Stimulated activated CD4-positive, alpha-beta T cell treated with anti-CD3 and anti-CD28 coated beads, Interleukin-15, amount 100 ng/mL, for 48 hours (primary cell): ENCODE measurements at regions not wholly inside any gene's neighbourhood (a gene's known extent, or its start where the extent isn't known, plus 50 kb on each side); places are given as distances from the start of the nearest gene placed in this dataset.

Experiments used
- DNase-seq, 2 donors: peaks; one replicate each; pipeline ENCODE4 v3.0.0-alpha.2; 2020; ENCODE audit warnings: low read depth in 2 of 2

DNA sequence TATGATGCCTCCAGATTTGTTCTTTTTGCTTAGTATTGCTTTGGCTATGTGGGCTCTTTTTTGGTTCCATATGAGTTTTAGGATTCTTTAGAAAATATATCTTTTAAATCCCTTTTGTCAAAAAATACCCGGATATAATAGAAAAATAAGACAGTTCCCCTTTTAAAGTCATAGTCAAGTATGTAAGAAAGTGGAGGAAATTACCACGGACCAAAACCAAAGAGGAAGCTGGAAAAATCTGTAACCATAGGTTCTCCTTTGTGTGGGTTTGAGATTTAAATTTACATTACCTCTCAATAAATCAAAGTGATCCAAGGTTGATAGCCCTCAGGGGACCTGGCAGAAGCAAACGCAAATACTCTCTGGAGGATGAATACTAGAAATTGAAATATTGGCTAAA lies 58.3 kb upstream of the PACRGL start:
- DNase-seq = no peak

GRCh38 chr4:20643631-20644030 lies 56.6 kb upstream of the PACRGL start:
- DNase-seq = no peak

DNA sequence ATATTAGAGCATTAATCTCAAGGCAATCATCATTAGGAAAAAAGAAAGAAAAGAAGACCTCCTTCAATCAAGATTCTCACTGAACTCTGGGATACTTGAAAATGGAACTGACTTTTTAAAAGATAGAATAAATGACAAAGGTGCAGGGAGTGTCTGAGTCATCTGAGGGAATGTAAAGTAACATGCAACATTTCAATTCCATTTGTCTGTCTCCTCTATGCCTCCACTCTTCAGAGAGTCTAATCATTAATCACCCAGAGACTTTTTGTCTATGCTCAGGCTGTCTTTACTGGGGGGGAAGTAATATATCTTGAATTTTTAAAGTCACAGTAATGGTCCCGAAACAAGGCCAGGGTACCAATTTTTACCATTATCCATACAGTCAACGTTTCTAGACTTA lies 55.0 kb upstream of the PACRGL start:
- DNase-seq = no peak

DNA sequence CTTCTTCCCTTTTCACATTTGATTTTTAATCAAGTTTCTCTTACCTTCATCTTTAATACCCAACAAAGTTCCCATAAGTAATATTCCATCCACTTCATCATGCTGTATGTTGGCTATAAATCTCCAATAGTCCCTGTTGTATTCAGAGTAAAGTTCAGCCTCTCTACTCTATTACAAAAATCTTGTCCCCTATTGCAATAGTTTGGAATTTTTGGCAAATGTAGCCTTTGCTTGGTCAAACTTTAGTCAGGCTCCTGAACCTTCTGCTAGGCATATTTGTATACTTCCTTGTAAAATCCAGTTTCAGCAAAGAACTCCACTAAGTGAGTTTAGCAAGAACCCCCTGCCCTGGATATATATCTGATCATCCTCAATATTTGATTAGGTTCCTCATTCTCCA lies 54.0 kb upstream of the PACRGL start:
- no peak for DNase-seq
